Breast epithelium (tissue), 3 donors: ENCODE measurements at regions not wholly inside any gene's neighbourhood (a gene's known extent, or its start where the extent isn't known, plus 50 kb on each side); places are given as distances from the start of the nearest gene placed in this dataset.

ENCODE experiments used
- CTCF ChIP-seq, 3 donors: fragments of 450-650 bp; IDR thresholded peaks; one replicate each; pipeline ENCODE4 v1.5.1; 2016 to 2017; ENCODE audit warnings: antibody characterized with exemption in 3 of 3, mild to moderate bottlenecking in 3 of 3, moderate library complexity in 3 of 3
- POLR2A ChIP-seq: fragments of 450-650 bp; IDR thresholded peaks from one replicate; pipeline ENCODE4 v1.6.1; 2016; ENCODE audit warnings: antibody characterized with exemption, mild to moderate bottlenecking, moderate library complexity
- POLR2AphosphoS5 ChIP-seq, 3 donors: sonication (generic); formaldehyde crosslinking; IDR thresholded peaks; one replicate each; pipeline ENCODE4 v1.6.1; 2017; ENCODE audit warnings: antibody characterized with exemption in 3 of 3

DNA sequence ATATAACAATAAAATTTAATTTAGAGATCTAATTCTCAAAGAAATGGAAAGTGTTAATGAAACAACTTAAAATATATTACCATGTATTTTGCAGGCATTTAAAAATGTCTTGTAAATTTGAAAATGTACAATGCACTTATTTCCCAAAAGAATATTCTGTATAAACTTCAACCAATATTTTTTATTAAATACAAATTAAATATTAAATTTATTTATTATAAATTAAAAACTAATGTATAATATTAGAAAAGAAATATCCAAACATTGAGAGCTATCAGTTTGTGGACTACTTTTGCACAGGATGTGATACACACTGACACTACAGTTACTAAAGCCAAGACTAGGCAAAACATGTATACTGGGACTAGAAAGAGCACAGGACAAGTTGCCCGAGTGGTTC, 707.0 kb upstream of the NRSN1 start:
- TF ChIP-seq CTCF (IDR thresholded peaks at IDR 0.05), result no peak
- no peak for TF ChIP-seq POLR2A
- no peak for TF ChIP-seq POLR2AphosphoS5 (IDR thresholded peaks at IDR 0.05)
